ENCODE measurements at regions not wholly inside any gene's neighbourhood (a gene's known extent, or its start where the extent isn't known, plus 50 kb on each side); places are given as distances from the start of the nearest gene placed in this dataset.

DNA sequence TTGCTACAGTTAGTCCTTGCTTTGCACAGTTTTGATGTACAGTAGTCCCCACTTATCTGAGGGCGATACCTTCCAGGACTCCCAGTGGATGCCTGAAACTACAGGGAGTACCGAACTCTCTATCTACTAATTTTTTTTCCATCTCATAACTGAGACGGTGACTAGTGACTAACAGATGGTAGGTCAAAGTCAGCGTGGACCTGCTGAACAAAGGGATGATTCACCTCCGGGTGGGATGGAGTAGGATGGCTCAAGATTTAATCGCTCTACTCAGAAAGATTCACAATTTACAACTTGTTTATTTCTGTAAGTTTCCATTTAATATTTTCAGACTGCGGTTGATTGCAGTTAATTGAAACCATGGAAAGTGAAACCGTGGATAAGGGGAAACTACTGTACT is 655.8 kb downstream of the ZNF674 start:
- DNase-seq (ENCODE audit: low spot score) (no peak), ATAC-seq (ENCODE audit: low read depth) (no peak)
- no peaks in the 10 kb centered on the region for H3K9me3 ChIP-seq (ENCODE audit: severe bottlenecking)
- no peak overlapping the region for H3K4me3 ChIP-seq (ENCODE audit: severe bottlenecking)
- no peak overlapping the region for H3K27ac ChIP-seq (ENCODE audit: poor library complexity, severe bottlenecking)
- no peaks in the 10 kb centered on the region for H3K36me3 ChIP-seq (ENCODE audit: low read depth)
- TF ChIP-seq, protein P1, sequence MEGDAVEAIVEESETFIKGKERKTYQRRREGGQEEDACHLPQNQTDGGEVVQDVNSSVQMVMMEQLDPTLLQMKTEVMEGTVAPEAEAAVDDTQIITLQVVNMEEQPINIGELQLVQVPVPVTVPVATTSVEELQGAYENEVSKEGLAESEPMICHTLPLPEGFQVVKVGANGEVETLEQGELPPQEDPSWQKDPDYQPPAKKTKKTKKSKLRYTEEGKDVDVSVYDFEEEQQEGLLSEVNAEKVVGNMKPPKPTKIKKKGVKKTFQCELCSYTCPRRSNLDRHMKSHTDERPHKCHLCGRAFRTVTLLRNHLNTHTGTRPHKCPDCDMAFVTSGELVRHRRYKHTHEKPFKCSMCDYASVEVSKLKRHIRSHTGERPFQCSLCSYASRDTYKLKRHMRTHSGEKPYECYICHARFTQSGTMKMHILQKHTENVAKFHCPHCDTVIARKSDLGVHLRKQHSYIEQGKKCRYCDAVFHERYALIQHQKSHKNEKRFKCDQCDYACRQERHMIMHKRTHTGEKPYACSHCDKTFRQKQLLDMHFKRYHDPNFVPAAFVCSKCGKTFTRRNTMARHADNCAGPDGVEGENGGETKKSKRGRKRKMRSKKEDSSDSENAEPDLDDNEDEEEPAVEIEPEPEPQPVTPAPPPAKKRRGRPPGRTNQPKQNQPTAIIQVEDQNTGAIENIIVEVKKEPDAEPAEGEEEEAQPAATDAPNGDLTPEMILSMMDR (IDR thresholded peaks at IDR 0.05; ENCODE audit: poor library complexity, severe bottlenecking) = no peak
- H3K4me1 ChIP-seq (ENCODE audit: insufficient read depth, poor library complexity, severe bottlenecking) = no peaks in the 10 kb centered on the region
- H3K27me3 ChIP-seq (ENCODE audit: insufficient read depth, poor library complexity, severe bottlenecking) = no peaks in the 10 kb centered on the region

DNA sequence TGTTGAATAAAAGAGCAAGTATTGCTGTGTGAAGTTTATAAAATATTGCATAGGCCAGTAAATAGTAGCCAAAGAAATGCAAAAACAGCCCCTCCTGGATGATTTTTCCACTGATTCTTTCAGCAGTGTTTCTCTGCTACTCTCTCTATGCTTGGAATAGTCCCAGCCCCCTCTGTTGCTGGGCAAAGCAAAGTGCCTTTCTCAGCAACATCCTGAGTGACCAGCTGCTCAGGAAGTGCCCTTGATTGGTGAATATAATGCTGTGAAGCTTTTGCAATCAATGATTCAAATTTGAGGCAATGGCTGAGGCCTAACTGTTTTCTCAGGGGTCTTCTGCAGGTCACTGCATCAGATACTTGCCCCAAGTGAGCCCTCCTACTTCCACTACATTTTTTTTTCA is 656.7 kb downstream of the ZNF674 start:
- no peak overlapping the region for H3K4me3 ChIP-seq (ENCODE audit: severe bottlenecking)
- no peaks in the 10 kb centered on the region for H3K36me3 ChIP-seq (ENCODE audit: low read depth)
- ATAC-seq (ENCODE audit: low read depth) (no peak), DNase-seq (ENCODE audit: low spot score) (no peak)
- no peaks in the 10 kb centered on the region for H3K4me1 ChIP-seq (ENCODE audit: insufficient read depth, poor library complexity, severe bottlenecking)
- H3K27ac ChIP-seq (ENCODE audit: poor library complexity, severe bottlenecking) = no peak overlapping the region
- H3K27me3 ChIP-seq (ENCODE audit: insufficient read depth, poor library complexity, severe bottlenecking) = no peaks in the 10 kb centered on the region
- no peaks in the 10 kb centered on the region for H3K9me3 ChIP-seq (ENCODE audit: severe bottlenecking)
- TF ChIP-seq, protein P1 (IDR thresholded peaks at IDR 0.05; ENCODE audit: poor library complexity, severe bottlenecking) = no peak

DNA sequence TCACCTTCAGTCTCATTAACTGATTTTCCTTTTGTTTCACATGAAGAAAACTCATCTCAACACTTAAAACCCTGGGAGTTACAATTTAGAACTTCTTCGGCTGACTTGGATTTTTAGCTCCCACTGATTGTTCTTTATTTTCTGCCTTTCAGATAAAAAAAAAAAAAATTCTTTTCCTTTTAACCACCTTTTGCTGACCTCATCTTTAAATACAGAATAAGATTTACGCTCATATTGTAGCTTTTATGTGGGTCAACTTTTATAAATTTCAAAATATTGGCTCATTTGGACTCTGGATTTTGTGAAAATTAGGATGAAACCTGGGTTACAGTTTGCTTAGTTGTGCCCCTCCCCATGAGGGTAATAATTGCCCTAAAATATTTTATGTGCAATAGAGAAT is 659.3 kb downstream of the ZNF674 start:
- TF ChIP-seq, protein P1 (IDR thresholded peaks at IDR 0.05; ENCODE audit: poor library complexity, severe bottlenecking) = no peak

DNA sequence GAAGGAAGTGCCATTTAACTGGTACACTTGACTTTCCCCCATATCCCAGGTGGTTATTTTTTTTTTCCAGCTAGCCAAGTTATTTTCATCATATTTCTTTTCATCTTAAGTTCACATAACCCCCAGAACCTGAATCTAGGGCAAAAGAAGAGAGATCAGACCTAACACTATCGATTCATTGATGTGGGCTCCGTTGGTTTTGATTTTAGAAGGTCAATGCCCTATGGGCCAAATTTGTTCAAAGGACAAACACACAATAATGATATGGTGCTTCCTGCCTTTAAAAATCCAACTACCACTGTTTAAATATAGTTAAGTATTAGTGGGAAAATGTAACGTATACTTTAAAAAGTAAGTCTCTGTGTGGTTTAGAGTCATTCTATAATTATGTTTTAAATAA is 665.7 kb downstream of the ZNF674 start:
- H3K4me3 ChIP-seq (ENCODE audit: severe bottlenecking) = no peak overlapping the region
- ATAC-seq (ENCODE audit: low read depth) (no peak), DNase-seq (ENCODE audit: low spot score) (no peak)
- TF ChIP-seq, protein P1 (IDR thresholded peaks at IDR 0.05; ENCODE audit: poor library complexity, severe bottlenecking) = no peak
- H3K27me3 ChIP-seq (ENCODE audit: insufficient read depth, poor library complexity, severe bottlenecking) = no peaks in the 10 kb centered on the region
- H3K4me1 ChIP-seq (ENCODE audit: insufficient read depth, poor library complexity, severe bottlenecking) = no peaks in the 10 kb centered on the region
- H3K36me3 ChIP-seq (ENCODE audit: low read depth) = no peaks in the 10 kb centered on the region
- no peak overlapping the region for H3K27ac ChIP-seq (ENCODE audit: poor library complexity, severe bottlenecking)
- H3K9me3 ChIP-seq (ENCODE audit: severe bottlenecking) = no peaks in the 10 kb centered on the region

More for the DNA sequence above, 659.3 kb downstream of the ZNF674 start:
- no peak overlapping the region for H3K27ac ChIP-seq (ENCODE audit: poor library complexity, severe bottlenecking)
- DNase-seq (ENCODE audit: low spot score) (no peak), ATAC-seq (ENCODE audit: low read depth) (no peak)
- H3K4me3 ChIP-seq (ENCODE audit: severe bottlenecking) = no peak overlapping the region
- no peaks in the 10 kb centered on the region for H3K9me3 ChIP-seq (ENCODE audit: severe bottlenecking)
- no peaks in the 10 kb centered on the region for H3K36me3 ChIP-seq (ENCODE audit: low read depth)
- no peaks in the 10 kb centered on the region for H3K4me1 ChIP-seq (ENCODE audit: insufficient read depth, poor library complexity, severe bottlenecking)
- H3K27me3 ChIP-seq (ENCODE audit: insufficient read depth, poor library complexity, severe bottlenecking) = no peaks in the 10 kb centered on the region

DNA sequence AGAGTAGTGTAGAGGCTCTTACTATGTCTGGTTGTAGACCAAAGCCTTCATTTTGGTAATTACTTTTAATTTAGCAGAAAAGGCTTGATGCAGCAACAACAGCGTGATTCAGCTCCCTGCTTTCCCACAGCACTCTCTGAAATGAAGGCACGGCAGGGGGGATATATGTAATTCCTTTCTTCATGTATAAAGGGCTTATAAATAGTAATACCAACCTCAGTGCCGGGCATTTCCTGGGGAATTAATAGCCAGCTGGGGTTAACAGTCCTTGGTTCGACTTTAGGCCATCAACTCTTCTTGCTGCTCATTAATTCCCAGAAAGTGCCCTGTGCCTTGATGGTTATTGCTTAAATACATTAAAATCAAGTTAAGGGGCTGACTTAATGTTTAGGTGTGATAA is 669.0 kb downstream of the ZNF674 start:
- no peaks in the 10 kb centered on the region for H3K36me3 ChIP-seq (ENCODE audit: low read depth)
- H3K4me3 ChIP-seq (ENCODE audit: severe bottlenecking) = no peak overlapping the region
- no peaks in the 10 kb centered on the region for H3K9me3 ChIP-seq (ENCODE audit: severe bottlenecking)
- H3K27ac ChIP-seq (ENCODE audit: poor library complexity, severe bottlenecking) = no peak overlapping the region
- no peaks in the 10 kb centered on the region for H3K4me1 ChIP-seq (ENCODE audit: insufficient read depth, poor library complexity, severe bottlenecking)
- DNase-seq (ENCODE audit: low spot score) = no peak
- no peaks in the 10 kb centered on the region for H3K27me3 ChIP-seq (ENCODE audit: insufficient read depth, poor library complexity, severe bottlenecking)
- ATAC-seq (ENCODE audit: low read depth) = no peak
- TF ChIP-seq, protein P1 (IDR thresholded peaks at IDR 0.05; ENCODE audit: poor library complexity, severe bottlenecking) = no peak

All from RWPE2 (cell line).